Neural progenitor cell (in vitro differentiated cells): ENCODE measurements at regions not wholly inside any gene's neighbourhood (a gene's known extent, or its start where the extent isn't known, plus 50 kb on each side); places are given as distances from the start of the nearest gene placed in this dataset.

ENCODE experiments used
- DNase-seq: peaks from one replicate; pipeline ENCODE4 v3.0.0-alpha.2; 2016; ENCODE audit warnings: low spot score
- H2AFZ ChIP-seq: fragments of 200-600 bp; sonication (generic); replicated peaks from 2 replicates; pipeline ENCODE4 v1.6.1; 2016; ENCODE audit warnings: antibody characterized with exemption
- H3F3A ChIP-seq: fragments of 200-600 bp; sonication (generic); 2 replicates; pipeline ENCODE4 v1.6.1; 2016; ENCODE audit warnings: antibody characterized with exemption, low read depth
- H3K27ac ChIP-seq: fragments of 200-600 bp; sonication (generic); 2 replicates; pipeline ENCODE4 v1.5.1; 2016; ENCODE audit warnings: mild to moderate bottlenecking
- H3K27me3 ChIP-seq: fragments of 200-600 bp; sonication (generic); 2 replicates; pipeline ENCODE4 v1.6.1; 2016; ENCODE audit warnings: mild to moderate bottlenecking, moderate library complexity
- H3K36me3 ChIP-seq: fragments of 200-600 bp; sonication (generic); 2 replicates; pipeline ENCODE4 v1.5.1; 2016
- H3K4me1 ChIP-seq: fragments of 200-600 bp; sonication (generic); 2 replicates; pipeline ENCODE4 v1.6.1; 2016; ENCODE audit warnings: mixed run types
- H3K4me2 ChIP-seq: fragments of 200-600 bp; sonication (generic); 2 replicates; pipeline ENCODE4 v1.6.1; 2016
- H3K4me3 ChIP-seq: fragments of 200-600 bp; sonication (generic); 2 replicates; pipeline ENCODE4 v1.5.1; 2016
- H3K79me2 ChIP-seq: fragments of 200-600 bp; sonication (generic); 2 replicates; pipeline ENCODE4 v1.6.1; 2016; ENCODE audit warnings: low read depth
- H3K9ac ChIP-seq: fragments of 200-600 bp; sonication (generic); 2 replicates; pipeline ENCODE4 v1.6.1; 2016
- H3K9me3 ChIP-seq: fragments of 200-600 bp; sonication (generic); 2 replicates; pipeline ENCODE4 v1.5.1; 2016; ENCODE audit warnings: low read depth
- H4K20me1 ChIP-seq: fragments of 200-600 bp; sonication (generic); 2 replicates; pipeline ENCODE4 v1.6.1; 2016; ENCODE audit warnings: low read depth
- H3K27ac Mint-ChIP-seq: 3 replicates; pipeline ENCODE4 v1.8.0; 2021; ENCODE audit warnings: mixed read lengths
- H3K27me3 Mint-ChIP-seq: 2 replicates; pipeline ENCODE4 v1.8.0; 2022; ENCODE audit warnings: low read depth, mild to moderate bottlenecking, inconsistent platforms, moderate library complexity, mixed read lengths; ENCODE audit not compliant: insufficient read depth
- H3K36me3 Mint-ChIP-seq: 3 replicates; pipeline ENCODE4 v1.8.0; 2021; ENCODE audit warnings: mixed read lengths
- H3K4me1 Mint-ChIP-seq: 3 replicates; pipeline ENCODE4 v1.8.0; 2021; ENCODE audit warnings: mixed read lengths
- H3K4me3 Mint-ChIP-seq: 3 replicates; pipeline ENCODE4 v1.8.0; 2021; ENCODE audit warnings: mild to moderate bottlenecking, moderate library complexity, mixed read lengths
- H3K9me3 Mint-ChIP-seq: 3 replicates; pipeline ENCODE4 v1.8.0; 2020; ENCODE audit warnings: mixed read lengths
- CTCF ChIP-seq: fragments of 200-600 bp; sonication (generic); IDR thresholded peaks from 2 replicates; pipeline ENCODE4 v1.5.1; 2017; ENCODE audit warnings: antibody characterized with exemption, mild to moderate bottlenecking
- EZH2 ChIP-seq: fragments of 200-600 bp; sonication (generic); IDR thresholded peaks from 2 replicates; pipeline ENCODE4 v1.6.1; 2017; ENCODE audit warnings: antibody characterized with exemption, mild to moderate bottlenecking, moderate library complexity
- EZH2phosphoT487 ChIP-seq: fragments of 200-600 bp; sonication (generic); IDR thresholded peaks from 2 replicates; pipeline ENCODE4 v1.6.1; 2017; ENCODE audit warnings: antibody characterized with exemption

GRCh38 chr1:238826891-238827290, 559.5 kb upstream of the CHRM3 start:
- Mint-ChIP-seq H3K4me1 (no peaks in the 10 kb centered on the region), H3K4me3 (no peak overlapping the region), H3K27ac (no peak overlapping the region), H3K9me3 (peaks cover 25% of the 10 kb centered on the region), H3K36me3 (no peaks in the 10 kb centered on the region), H3K27me3 (no peaks in the 10 kb centered on the region)
- Histone ChIP-seq H3K9ac (no peak overlapping the region), H2AFZ (no peak overlapping the region), H3K27me3 (no peaks in the 10 kb centered on the region), H3K4me2 (no peak overlapping the region), H3F3A (no peaks in the 10 kb centered on the region), H3K36me3 (no peaks in the 10 kb centered on the region), H3K4me3 (no peak overlapping the region), H3K9me3 (no peaks in the 10 kb centered on the region), H3K79me2 (no peaks in the 10 kb centered on the region), H4K20me1 (no peaks in the 10 kb centered on the region), H3K4me1 (no peaks in the 10 kb centered on the region), H3K27ac (no peak overlapping the region)
- no peak for TF ChIP-seq CTCF
- TF ChIP-seq EZH2 = no peak
- TF ChIP-seq EZH2phosphoT487 = no peak
- no peak for DNase-seq

- no peaks in the 10 kb centered on the region for H3K27me3 Mint-ChIP-seq
- H3K4me3 Mint-ChIP-seq = no peak overlapping the region
- no peaks in the 10 kb centered on the region for H3K4me1 Mint-ChIP-seq
- Histone ChIP-seq H3K4me3 (no peak overlapping the region), H2AFZ (no peak overlapping the region), H3K36me3 (no peaks in the 10 kb centered on the region), H3K79me2 (no peaks in the 10 kb centered on the region), H3K27ac (no peak overlapping the region), H3K9me3 (no peaks in the 10 kb centered on the region), H3K27me3 (no peaks in the 10 kb centered on the region), H3K4me2 (no peak overlapping the region), H3K4me1 (no peaks in the 10 kb centered on the region), H3F3A (no peaks in the 10 kb centered on the region), H4K20me1 (no peaks in the 10 kb centered on the region), H3K9ac (no peak overlapping the region)
- H3K27ac Mint-ChIP-seq = no peak overlapping the region
- TF ChIP-seq EZH2 (no peak), CTCF (no peak), EZH2phosphoT487 (no peak)
- no peaks in the 10 kb centered on the region for H3K36me3 Mint-ChIP-seq
- peaks cover 11% of the 10 kb centered on the region for H3K9me3 Mint-ChIP-seq
- no peak for DNase-seq
Observed at GRCh38 chr1:238823416-238823815, 563.0 kb upstream of the CHRM3 start.

GRCh38 chr1:238811211-238811879, 575.0 kb upstream of the CHRM3 start:
- no peak overlapping the region for H3K27ac ChIP-seq

More at GRCh38 chr1:238811211-238811879, 575.0 kb upstream of the CHRM3 start:
- Mint-ChIP-seq H3K27ac (no peak overlapping the region), H3K27me3 (no peaks in the 10 kb centered on the region), H3K9me3 (no peaks in the 10 kb centered on the region), H3K4me1 (peaks cover 15% of the 10 kb centered on the region), H3K4me3 (no peak overlapping the region), H3K36me3 (no peaks in the 10 kb centered on the region)
- H3K79me2 ChIP-seq = no peaks in the 10 kb centered on the region
- no peak for DNase-seq
- H3F3A ChIP-seq = no peaks in the 10 kb centered on the region
- no peaks in the 10 kb centered on the region for H3K4me1 ChIP-seq
- H3K9me3 ChIP-seq = no peaks in the 10 kb centered on the region
- no peak overlapping the region for H3K9ac ChIP-seq
- TF ChIP-seq CTCF = no peak
- no peak for TF ChIP-seq EZH2
- no peaks in the 10 kb centered on the region for H3K27me3 ChIP-seq
- H3K4me2 ChIP-seq = no peak overlapping the region
- no peaks in the 10 kb centered on the region for H4K20me1 ChIP-seq
- H2AFZ ChIP-seq = no peak overlapping the region
- no peaks in the 10 kb centered on the region for H3K36me3 ChIP-seq
- no peak overlapping the region for H3K4me3 ChIP-seq
